ENCODE measurements at regions not wholly inside any gene's neighbourhood (a gene's known extent, or its start where the extent isn't known, plus 50 kb on each side); places are given as distances from the start of the nearest gene placed in this dataset.

GRCh38 chr18:55085557-55086285 lies 126.5 kb upstream of the CCDC68 start:
- no peak for DNase-seq (ENCODE audit: low read depth)
- TF ChIP-seq, protein P1, sequence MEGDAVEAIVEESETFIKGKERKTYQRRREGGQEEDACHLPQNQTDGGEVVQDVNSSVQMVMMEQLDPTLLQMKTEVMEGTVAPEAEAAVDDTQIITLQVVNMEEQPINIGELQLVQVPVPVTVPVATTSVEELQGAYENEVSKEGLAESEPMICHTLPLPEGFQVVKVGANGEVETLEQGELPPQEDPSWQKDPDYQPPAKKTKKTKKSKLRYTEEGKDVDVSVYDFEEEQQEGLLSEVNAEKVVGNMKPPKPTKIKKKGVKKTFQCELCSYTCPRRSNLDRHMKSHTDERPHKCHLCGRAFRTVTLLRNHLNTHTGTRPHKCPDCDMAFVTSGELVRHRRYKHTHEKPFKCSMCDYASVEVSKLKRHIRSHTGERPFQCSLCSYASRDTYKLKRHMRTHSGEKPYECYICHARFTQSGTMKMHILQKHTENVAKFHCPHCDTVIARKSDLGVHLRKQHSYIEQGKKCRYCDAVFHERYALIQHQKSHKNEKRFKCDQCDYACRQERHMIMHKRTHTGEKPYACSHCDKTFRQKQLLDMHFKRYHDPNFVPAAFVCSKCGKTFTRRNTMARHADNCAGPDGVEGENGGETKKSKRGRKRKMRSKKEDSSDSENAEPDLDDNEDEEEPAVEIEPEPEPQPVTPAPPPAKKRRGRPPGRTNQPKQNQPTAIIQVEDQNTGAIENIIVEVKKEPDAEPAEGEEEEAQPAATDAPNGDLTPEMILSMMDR (conservative IDR thresholded peaks at IDR 0.05; ENCODE audit: control insufficient read depth, insufficient read depth, low read depth, low read length) = no peak
- H3K4me3 ChIP-seq (ENCODE audit: control insufficient read depth, low read depth, low read length) = no peak overlapping the region

GRCh38 chr18:55084550-55084949 lies 125.3 kb upstream of the CCDC68 start:
- no peak overlapping the region for H3K4me3 ChIP-seq (ENCODE audit: control insufficient read depth, low read depth, low read length)
- TF ChIP-seq, protein P1 (conservative IDR thresholded peaks at IDR 0.05; ENCODE audit: control insufficient read depth, insufficient read depth, low read depth, low read length) = no peak
- no peak for DNase-seq (ENCODE audit: low read depth)

- DNase-seq (ENCODE audit: low read depth) = peak; percentile 8
- TF ChIP-seq, protein P1 (conservative IDR thresholded peaks at IDR 0.05; ENCODE audit: control insufficient read depth, insufficient read depth, low read depth, low read length) = no peak
- no peak overlapping the region for H3K4me3 ChIP-seq (ENCODE audit: control insufficient read depth, low read depth, low read length)
Observed at GRCh38 chr18:55083461-55083860, 124.2 kb upstream of the CCDC68 start.

DNA sequence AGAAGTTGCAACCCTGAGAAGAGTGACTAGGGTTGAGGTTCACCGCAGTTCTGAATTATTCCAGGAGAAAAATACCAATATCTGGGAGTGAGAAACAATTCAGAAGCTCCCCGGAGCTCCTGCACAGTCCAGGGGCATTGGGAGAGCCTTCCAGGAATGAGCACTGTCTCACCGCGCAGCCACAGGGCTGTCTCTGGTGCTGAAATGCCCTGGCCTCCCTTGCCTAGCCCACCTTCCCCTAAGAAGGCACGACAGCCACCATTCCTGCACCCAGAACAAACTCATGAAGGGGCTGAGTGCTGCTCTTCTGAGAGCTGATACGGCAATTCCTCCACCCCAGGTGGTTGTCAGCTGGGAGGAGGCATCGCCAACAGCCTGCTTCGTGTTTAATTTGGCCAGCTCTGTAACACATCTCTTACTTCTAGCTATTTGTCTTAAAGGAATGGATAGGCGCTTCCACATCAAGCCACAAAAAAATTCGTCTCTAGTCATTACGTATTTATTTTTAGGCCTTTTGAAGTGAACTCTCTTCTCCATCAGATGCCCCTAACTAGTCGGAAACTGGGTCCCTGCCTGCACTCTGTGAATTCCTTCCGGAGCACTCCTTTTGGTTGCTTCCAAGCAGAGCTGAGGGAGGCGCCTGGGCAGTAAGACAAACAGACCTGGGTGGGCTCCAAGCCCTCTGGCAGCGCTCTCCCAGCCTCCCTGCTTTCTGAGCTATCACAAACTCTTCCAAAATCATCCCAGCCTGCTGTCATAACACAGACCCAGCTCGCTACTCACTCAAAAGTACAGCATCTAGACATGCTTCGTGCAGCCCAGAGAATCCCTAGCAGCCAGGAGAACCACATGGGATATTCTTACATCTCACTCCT lies 120.5 kb upstream of the CCDC68 start:
- TF ChIP-seq, protein P1 (conservative IDR thresholded peaks at IDR 0.05; ENCODE audit: control insufficient read depth, insufficient read depth, low read depth, low read length) = no peak
- no peak for DNase-seq (ENCODE audit: low read depth)
- no peak overlapping the region for H3K4me3 ChIP-seq (ENCODE audit: control insufficient read depth, low read depth, low read length)

DNA sequence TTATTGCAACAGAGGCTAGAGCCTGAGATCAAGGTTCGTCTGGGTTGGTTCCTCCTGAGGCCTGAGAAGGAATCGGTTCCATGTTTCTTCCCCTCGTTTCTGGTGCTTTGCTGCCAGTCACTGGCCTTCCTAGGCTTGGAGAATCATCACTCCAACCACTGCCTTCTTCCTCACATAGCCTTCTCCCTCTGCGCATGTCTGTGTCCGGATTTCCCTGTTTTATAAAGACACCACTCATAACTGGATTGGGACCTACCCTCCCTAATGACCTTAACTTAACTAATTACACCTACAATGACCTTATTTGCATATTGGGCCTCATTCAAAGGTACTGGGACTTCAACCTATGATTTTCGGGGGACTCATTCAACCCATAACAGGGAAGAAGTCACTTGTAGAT lies 119.8 kb upstream of the CCDC68 start:
- no peak for DNase-seq (ENCODE audit: low read depth)
- TF ChIP-seq, protein P1 (conservative IDR thresholded peaks at IDR 0.05; ENCODE audit: control insufficient read depth, insufficient read depth, low read depth, low read length) = no peak

GRCh38 chr18:55078303-55078932 lies 119.2 kb upstream of the CCDC68 start:
- TF ChIP-seq, protein P1 (conservative IDR thresholded peaks at IDR 0.05; ENCODE audit: control insufficient read depth, insufficient read depth, low read depth, low read length) = no peak
- no peak overlapping the region for H3K4me3 ChIP-seq (ENCODE audit: control insufficient read depth, low read depth, low read length)
- DNase-seq (ENCODE audit: low read depth) = no peak

More for the DNA sequence above, 119.8 kb upstream of the CCDC68 start:
- H3K4me3 ChIP-seq (ENCODE audit: control insufficient read depth, low read depth, low read length) = no peak overlapping the region

All from fibroblast of mammary gland (primary cell).